Fibroblast of skin of right quadriceps (primary cell): ENCODE measurements at regions not wholly inside any gene's neighbourhood (a gene's known extent, or its start where the extent isn't known, plus 50 kb on each side); places are given as distances from the start of the nearest gene placed in this dataset.
"Not testable (repeated sequence)": the region's sequence is repeated elsewhere in the genome, so short reads cannot be mapped to it uniquely, and the experiment has no call there.

Experiments used
- DNase-seq: peaks from one replicate; pipeline ENCODE4 v3.0.0-alpha.2; 2013

- DNase-seq = no peak
These were observed 54.5 kb upstream of the PRKD1 start for GRCh38 chr14:29982171-29982570.

GRCh38 chr14:29982993-29983392 lies 55.3 kb upstream of the PRKD1 start:
- DNase-seq = no peak

GRCh38 chr14:29990344-29990857 lies 62.8 kb upstream of the PRKD1 start:
- not testable (repeated sequence) for DNase-seq

DNA sequence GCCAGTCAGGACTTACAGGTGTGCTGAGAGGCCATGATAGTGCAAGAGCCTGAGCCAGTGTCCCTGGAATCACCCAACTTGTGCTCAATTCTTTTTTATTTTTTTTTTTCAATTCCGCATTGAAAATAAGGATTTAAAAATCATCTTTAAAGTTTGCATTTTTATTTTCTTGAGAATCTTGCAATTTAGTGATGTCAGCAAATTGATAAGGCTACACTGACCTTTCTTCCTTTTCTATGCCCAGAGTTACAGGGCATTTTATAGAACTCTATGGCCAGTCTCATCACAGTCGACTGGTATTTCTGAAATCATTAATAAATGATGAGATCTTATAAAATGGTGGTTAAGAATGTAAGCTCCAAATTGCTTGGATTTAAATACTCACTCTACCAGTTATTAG lies 63.3 kb upstream of the PRKD1 start:
- no peak for DNase-seq

DNA sequence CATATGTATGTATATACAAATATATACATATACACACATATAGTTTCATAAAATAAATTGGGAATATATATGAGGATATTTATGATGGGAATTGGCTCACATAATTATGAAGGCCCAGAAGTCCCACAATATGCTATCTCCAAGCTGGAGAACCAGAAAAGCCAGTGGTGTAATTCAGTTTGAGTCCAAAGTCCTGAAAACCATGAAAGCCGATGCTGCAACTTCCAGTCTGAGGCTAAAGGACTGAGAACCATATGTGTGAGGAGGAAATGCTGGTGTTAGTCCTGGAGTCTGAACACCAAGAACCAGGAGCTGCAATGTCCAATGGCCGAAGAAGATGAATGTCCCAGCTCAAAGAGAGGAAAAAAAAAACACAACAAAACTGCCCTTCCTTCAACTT lies 65.5 kb upstream of the PRKD1 start:
- no peak for DNase-seq

DNA sequence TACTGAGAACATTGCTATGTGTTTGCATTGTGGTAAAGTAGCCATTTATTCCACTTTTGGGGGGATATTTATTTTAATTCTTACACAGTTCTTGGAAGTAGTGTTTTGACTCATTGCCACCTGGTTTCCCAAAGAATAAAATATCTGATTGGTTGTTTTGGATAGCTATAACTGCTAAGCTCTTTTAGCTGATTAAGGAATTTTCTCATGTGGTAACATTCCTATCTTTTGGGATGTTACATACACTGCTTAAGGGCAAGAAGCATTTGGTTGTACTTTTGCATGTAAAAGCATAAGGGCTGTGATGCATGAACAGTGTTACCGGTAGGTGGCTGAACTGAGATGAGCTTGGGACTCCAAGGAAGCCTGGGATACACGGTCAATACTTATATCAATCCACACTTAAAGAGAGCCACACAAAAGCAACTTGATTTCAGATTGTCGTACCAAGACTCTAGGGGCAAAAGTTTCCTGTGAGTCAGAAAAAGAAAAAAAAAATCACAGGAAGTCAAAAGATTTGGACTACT lies 71.4 kb upstream of the PRKD1 start:
- no peak for DNase-seq

- DNase-seq = no peak
These were observed 75.2 kb upstream of the PRKD1 start for GRCh38 chr14:30002859-30003258.

GRCh38 chr14:30005114-30005808 lies 77.6 kb upstream of the PRKD1 start:
- peak; percentile 65 for DNase-seq

GRCh38 chr14:30006695-30007094 lies 79.0 kb upstream of the PRKD1 start:
- no peak for DNase-seq

DNA sequence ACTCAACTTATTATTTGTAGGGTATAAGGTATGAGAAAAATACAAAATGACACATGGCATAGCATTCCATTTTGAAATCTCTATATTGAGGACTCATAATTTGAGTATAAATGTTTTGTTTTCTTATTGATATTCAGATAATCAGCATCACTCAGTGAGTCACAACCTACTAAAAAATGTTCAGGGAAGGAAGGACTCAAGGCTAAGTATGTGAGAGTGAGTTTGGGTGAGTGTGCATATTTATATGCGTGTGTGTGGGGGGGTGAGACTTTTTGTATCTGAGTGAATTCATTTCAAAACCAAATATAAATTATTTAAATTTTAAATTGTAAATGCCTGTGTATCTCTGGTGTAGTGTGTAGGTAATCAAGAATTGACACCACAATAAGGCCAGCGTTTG lies 87.8 kb upstream of the PRKD1 start:
- DNase-seq = peak; percentile 8

GRCh38 chr14:30016002-30016401 lies 88.4 kb upstream of the PRKD1 start:
- DNase-seq = no peak

GRCh38 chr14:30017370-30017993 lies 89.8 kb upstream of the PRKD1 start:
- DNase-seq = no peak

- DNase-seq = no peak
These were observed 92.6 kb upstream of the PRKD1 start for GRCh38 chr14:30020271-30020670.

DNA sequence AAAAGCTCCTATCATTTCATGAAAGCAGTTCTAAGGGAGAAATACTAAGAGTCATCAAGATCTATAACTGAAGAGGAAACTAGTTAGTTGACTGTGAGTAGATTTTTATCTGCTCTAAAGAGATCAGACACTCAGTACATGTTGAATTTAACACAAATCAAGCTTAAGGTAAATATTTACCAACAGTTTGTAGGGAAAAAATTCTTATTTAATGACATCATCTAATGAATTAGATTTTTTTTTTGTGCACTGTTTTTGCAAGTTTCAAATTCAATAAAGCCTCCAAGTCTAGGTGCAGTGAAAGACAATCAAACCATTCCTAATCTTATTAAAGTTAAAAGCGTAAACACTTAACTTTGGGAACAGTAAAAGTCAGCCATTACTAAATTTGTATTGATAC lies 93.0 kb upstream of the PRKD1 start:
- DNase-seq = no peak

GRCh38 chr14:30023350-30023749 lies 95.7 kb upstream of the PRKD1 start:
- not testable (repeated sequence) for DNase-seq

- DNase-seq = peak; percentile 13
These were observed 106.5 kb upstream of the PRKD1 start for GRCh38 chr14:30034152-30034551.

- no peak for DNase-seq
These were observed 107.7 kb upstream of the PRKD1 start for GRCh38 chr14:30035361-30035760.

DNA sequence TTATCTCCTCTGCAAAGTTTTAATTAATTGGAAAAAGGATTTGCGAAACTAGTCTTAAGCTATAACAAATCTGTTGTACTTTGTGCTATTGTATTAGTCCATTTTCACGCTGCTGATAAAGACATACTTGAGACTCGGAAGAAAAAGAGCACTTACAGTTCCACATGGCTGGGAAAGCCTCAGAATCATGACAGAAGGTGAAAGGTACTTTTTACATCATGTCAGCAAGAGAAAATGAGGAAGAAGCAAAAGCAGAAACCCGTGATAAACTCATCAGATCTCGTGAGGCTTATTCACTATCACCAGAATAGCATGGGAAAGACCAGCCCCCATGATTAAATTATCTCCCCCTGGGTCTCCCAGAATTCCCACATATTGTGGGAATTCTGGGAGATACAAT lies 118.1 kb upstream of the PRKD1 start:
- no peak for DNase-seq

DNA sequence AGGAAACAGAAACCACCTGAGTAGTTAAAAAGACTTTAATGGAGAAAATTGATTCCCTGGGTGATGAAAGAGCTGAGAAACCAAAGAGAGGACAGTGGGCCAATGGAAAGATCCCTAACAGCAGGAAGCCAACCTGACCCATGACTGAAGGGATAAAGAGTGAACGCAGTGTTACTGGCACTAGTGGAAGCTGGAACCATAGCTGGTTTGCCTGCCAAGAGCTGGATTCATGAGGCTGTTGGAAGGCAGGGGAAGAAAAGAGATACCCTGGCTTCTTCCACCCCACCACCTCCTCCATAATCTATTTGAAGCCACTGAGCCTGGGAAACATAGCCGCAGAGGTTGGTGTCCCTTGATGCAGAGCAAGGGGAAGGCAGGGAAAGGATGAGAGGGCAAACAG lies 125.5 kb upstream of the PRKD1 start:
- DNase-seq = no peak

- no peak for DNase-seq
These were observed 126.6 kb upstream of the PRKD1 start for GRCh38 chr14:30054201-30054600.

- no peak for DNase-seq
These were observed 130.8 kb upstream of the PRKD1 start for GRCh38 chr14:30058401-30058800.

GRCh38 chr14:30063746-30064145 lies 136.1 kb upstream of the PRKD1 start:
- no peak for DNase-seq

GRCh38 chr14:30064454-30064853 lies 136.8 kb upstream of the PRKD1 start:
- peak; percentile 12 for DNase-seq

- DNase-seq = no peak
These were observed 141.9 kb upstream of the PRKD1 start for GRCh38 chr14:30069536-30069935.
